COLO668 (cell line): ENCODE measurements at regions not wholly inside any gene's neighbourhood (a gene's known extent, or its start where the extent isn't known, plus 50 kb on each side); places are given as distances from the start of the nearest gene placed in this dataset.

Experiments
- DNase-seq: peaks from one replicate; lab custom pipeline; 2025; ENCODE audit not compliant: unreplicated experiment; lab: John Stamatoyannopoulos, UW

DNA sequence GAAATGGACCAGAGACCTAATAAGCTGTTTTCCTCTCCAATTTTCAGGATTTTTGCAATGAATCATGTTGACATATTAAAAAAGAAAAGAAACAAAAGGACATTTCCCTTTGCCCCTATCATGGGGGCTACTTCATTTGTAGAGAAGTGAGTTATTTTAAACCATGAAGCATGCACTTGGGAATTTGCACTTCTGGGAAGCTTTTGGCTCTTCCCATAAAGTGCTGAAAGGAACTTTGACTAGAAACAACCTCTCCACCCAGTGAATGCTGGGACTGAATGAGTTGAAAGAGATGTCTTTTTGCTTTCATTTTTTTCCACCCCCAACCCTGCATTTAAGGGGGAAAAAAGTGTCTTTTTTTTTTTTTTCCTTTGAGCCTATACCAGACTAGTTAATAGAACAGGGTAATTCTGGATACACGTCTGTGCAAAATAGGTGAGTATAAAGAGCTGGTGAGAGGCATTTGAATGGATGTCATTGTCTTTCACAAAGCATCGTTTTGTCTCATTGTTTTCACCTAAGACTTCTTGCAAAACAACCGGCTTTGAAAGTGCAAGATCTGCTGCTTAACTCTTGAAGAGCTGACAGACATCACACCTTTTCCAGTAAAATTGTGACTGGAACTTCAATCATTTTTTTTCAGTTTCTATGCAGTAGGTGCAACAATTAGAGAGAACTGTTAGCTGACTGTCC, 138.7 kb upstream of the BACH2 start:
- DNase-seq, result no peak

DNA sequence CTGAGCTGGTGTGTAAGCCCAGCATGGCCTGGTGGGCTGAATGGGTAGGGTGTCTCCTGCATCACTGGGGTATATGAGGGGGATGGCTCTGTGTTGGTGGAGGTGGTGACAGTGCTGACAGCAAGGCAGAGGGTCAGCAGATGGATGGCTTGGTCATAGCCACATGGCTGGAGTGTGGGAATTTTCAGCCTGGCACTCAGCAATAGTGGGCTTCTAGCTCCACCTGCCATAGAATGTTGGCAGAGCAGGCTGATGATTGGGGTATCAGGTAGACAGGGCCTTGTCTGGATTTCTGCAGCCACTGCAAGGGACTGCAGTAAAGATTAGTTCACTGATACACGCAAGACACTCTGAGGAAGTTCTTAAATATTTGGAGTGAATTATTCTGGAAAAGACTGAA, 137.5 kb upstream of the BACH2 start:
- no peak for DNase-seq

DNA sequence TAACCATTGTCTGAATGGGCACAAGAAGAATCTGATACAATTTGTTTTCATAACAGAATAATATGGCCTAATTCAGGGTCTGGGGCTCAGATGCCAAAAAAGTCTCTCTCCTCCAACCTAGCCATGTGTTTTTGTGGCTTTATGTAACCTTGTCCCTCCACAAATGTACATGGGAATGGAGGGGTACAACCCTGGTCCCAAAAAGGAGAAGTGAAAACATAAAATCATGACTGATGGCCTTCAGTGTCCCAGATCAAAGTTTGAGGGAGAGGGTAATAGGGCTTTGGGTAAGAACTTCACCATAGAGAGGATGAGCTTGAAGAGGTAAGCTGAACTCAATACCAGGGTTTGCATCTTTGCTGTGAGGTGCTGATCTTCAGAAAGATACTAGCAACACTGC, 136.3 kb upstream of the BACH2 start:
- no peak for DNase-seq

DNA sequence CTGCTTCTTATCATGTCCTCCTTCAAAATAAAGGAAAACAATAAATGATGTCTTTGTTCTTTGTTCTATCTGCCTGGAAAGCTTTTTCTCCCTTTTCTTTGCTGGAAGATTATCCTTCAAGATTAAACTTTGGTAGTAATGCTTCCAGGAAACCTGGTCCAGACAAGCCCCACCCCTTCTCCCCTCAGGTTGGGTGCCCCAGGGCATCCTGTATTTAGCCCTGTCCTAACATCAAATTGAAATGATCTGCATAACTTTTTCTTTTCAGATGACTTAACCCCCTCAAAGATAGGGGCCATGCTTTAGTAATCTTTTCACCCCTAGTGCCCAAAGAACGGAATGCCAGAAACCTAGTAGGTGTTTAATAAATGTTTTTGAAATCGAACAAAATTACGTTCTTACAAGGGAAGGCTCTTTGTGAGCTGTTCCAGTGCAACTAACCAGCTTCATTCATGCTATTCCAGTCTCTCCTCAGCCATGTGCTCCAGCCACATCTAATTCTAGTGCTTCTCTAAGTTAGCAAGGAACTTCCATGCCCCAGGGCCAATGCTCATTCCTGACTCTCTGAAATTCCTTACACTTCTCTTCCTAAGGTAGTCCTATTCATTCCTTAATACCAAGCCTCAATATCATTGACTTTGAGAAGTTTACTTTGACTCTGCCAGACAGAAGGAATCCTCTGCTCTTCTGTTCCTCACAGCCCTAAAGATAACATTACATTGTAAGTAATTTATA, 135.6 kb upstream of the BACH2 start:
- no peak for DNase-seq

DNA sequence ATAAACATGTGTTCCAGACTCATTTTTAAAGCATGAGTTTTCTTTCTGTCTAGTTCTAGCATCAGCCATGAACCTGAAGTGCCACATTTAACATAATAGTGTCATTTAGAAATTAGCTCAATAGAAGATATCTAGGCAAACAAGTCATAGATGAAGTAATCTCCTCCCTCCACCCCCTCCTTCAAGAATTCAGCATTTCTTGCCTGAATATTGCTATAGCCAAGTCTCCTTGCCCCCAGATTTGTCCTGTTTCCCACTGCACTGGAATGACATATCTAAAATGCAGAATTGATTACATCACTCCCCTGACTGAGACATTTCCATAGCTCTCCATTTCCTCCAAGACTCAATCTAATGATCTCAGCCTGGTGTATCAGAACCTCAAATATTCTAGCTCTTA, 134.9 kb upstream of the BACH2 start:
- DNase-seq, result no peak

DNA sequence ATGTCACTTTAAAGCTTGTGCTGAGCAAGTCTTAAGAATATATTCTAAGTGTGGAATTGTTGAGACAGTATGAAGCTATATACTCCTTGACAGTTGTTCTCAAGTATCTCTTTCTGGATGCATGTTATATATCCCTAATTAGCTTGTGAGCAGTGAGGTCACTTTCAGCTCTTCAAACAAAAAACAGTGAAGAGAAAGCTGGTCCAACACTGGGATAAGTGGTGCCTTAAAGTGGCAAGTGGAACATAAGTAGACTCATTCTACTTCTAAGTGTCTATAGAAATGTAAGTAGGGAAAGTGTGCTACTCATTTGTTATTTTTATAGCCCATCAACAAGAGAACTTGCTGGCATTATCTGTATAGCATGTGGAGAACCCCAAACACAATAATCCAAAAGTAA, 133.1 kb upstream of the BACH2 start:
- no peak for DNase-seq

DNA sequence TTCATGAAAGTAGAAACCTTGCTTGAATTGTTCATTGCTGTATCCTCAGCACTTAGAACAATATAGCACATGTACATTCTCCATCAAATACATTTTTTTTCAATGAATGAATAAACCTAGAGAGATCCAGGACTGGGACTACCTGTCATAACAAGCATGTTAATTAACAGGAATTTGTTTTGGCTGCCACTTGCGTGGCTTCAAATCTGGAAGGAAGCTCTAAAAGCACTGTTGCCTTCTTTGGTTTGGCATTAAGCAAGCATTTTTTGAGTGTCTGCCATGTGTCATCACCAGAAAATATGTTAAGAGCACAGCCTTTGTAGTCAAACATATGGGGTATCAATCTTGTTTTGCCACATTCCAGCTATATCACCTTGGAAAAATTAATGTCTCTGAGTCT, 131.9 kb upstream of the BACH2 start:
- no peak for DNase-seq

DNA sequence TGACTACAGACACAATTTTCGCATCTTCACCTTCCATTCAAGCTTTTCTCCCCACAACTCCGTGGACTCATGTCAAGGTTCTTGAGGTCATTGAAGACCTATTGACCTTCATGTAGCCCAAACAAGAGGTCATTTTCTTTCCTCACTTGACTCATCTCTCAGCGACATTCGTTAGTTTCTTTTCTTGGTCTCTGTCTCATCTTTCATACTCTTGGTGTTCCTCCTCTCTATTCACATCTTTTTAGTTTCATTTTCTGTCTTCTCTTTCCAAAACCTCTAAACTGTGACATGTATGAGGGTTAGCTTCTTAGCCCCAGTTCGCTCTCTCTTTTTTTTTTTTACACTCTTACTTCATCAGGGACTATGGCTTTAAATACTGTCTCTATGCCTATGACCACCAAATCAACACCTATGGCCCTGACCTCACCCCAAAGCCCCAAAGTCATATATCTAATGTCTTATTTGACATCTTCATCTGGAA, 128.6 kb upstream of the BACH2 start:
- no peak for DNase-seq

DNA sequence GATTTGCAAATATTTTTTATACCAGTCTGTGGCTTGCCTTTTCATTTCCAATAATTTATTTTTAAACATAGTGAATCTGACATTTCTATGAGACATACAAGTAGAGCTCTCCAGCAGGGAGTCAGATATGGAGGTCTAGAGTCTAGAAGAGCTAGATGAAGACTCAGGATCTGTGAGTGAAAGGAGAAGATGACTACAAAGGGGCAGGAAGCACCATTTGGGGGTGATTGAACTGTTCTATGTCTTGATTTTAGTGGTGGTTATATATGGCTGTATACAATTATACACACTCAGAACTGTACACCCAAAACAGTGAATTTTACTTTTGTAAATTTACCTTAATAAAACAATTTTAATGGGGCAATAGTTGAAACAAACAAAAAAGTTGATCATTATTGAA, 127.9 kb upstream of the BACH2 start:
- DNase-seq, result no peak

DNA sequence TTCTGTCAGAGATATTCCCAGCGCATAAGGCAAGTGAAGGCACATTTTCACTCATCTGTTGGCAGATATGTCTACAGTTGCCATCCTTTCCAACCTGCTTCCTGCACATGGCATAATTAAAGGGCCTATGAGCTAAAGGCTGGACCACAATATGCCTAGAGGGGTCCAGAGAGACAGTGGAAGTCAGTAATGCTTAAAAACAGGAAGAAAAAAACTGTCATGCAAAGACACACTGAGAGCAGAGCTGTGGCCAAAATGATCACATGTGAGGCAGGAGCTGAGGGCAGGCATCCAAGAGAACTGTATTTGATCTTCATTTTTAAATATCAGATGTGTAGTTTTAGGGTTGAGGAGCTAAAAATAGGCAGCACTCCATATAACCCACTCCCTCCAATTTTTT, 125.0 kb upstream of the BACH2 start:
- no peak for DNase-seq

DNA sequence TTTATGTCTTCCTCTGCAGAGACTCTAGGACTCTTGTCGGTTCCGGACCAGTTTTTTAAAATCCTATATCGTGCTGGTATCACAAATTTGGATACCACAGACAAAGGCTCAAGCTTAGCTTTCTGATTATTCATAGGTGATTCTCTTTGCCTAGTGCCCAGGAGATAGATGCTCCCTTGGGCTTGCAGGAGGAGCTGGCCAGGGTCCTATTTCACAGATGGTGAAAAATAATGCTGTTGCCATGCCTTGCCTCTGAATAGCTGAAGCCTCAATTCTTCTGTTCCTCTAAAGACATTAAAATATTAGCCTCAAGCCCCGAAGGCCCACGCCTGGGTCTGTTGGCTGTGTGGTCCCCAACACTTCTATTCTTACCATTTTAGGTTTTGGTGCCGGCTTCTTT, 123.9 kb upstream of the BACH2 start:
- DNase-seq, result no peak

DNA sequence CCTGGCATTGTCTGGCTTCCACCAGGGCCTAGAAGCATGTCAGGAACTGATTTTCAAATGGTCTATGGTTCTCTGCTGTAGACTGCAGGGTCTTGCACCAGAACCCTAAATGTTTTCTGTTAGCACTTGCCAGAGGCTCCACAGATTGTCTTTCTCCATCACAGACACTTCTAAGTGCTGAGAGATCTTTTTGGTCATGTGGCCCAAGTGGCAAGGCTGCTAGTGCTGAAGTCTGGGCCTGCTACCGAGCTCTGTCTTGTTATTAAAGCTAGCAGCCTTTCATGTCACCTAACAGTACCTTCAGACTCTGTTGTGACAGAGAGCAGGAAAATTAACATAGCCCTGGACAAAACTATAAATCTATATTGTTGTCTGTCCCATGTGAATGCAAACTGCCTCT, 120.7 kb upstream of the BACH2 start:
- no peak for DNase-seq

DNA sequence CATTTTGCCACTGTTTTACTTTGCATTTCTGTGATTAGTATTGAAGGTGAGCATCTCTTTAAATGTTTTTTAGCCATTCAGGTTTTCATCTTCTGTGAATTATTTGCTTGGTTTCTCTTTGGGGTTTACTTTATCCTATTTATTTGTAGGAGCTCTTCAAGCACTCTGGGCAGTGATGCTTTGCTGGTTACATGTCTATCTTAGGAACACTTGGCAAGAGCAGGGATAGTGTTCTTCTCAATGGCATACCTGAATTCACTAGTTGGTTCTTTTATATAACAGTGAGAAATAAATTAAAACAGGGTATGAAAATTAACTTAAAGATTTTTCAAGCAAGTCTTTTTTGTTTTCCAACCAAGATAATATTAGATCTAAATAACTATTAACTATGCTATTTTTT, 119.7 kb upstream of the BACH2 start:
- DNase-seq, result no peak

DNA sequence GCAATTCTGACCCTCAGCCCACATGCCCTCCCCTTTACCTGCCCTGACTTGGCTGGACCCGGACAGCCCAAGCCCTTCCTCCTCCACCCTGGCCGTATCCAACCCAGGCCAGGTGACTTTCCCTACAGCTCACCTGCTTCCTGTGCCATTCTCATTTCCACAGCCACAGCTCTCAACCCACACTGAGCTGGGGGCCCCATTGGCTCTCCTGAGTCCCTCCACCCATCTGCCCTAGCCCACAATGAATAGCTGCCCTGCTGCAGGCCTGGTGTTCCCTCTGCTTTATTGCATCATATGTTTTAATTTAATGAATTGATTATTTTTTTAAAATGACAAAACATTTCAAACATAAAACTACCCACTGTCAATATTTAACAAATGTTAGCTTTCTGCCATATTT, 118.5 kb upstream of the BACH2 start:
- no peak for DNase-seq

DNA sequence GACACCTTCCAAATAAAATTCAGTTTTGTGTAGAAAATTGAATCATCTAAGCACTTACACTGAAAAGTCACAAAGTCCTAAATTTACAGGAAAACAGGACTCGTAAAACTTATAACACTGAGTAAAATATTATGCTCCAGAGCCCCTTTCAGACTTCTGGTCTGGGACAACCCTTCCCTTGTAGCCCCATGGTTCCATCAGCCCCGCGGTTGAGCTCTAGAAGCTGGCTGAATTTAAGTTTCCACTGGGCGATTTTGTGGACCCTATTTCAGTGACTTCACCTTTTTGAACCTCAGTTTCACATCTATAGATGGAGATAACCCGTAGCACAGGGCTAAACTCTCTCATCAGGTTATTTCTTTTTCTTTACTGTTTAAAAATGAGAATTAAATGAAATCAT, 117.7 kb upstream of the BACH2 start:
- no peak for DNase-seq

DNA sequence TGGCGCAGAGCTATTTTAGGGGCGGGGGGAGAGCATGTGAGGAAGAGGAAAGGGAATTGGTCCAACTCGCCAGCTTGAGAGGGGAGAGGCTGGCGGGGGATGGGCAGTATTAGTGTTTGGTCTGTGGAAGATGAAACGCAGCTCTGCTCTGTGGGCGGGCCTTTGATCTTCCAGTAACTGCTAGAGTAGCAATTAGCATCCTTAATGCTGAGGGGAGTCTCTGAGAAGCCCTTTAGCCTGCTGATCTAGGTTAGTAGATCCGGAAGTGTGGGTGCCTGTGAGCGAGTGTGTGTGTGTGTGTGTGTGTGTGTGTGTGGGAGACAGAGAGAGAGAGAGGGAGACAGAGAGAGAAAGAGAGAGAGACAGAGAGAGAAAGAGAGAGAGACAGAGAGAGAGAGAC, 117.2 kb upstream of the BACH2 start:
- DNase-seq, result no peak

DNA sequence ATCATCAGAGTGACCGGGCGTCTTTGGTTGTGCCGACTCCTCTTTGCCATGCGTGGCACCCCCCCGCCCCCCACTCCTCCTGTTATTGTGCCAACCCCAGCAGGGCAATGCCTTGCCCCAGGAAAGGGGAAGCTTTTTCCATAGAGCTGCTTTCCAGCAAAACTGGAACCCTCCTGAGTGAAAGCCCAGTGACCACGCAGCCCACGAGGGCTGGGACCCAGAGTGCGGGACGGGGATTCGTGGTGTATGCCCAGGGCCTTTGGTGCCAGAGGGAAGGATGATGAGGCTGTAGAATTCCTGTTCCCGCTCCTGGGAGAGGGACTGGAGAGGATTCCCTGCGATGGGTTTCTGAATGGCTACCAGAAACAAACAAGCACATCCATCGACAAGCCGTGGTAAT, 116.8 kb upstream of the BACH2 start:
- no peak for DNase-seq

DNA sequence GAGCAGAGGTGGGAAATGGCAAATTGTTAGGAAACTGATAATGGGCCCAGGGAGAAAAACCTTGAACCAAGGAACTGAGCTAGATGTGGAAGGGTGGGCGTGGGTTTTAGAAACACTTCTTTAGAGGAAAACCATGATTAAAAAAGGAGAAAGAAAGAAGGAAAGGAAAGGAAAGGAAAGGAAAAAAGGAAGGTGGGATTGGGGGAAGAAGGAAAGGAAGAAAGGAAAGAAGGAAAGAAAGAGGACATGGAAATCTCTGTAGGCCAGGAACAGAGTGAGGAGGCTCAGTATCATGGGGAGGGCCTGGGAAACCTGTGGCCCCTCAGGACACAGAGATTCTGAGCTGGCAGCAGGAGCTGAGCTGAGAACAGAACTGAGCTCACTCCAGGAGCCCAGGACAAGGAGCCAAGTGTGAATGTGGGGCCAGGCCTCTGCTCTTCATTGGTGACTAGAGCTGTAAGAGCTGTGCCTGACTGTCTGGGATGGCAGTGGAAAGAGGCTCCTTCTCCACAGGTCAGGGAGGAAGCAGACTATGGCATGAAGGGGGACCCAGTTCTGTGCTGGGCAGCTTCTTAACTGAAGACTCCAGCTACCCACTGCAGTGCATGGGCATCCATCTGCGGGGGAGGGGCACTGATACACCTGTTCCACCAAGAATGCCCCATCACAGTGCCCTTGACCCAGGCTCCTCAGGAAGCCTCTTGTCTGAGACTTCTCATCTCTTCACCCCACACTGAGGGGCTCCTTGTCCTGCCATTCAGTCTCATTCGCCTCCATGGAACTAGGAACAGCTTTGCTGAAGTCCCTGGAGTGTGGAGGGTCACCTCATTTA, 116.1 kb upstream of the BACH2 start:
- DNase-seq, result no peak

DNA sequence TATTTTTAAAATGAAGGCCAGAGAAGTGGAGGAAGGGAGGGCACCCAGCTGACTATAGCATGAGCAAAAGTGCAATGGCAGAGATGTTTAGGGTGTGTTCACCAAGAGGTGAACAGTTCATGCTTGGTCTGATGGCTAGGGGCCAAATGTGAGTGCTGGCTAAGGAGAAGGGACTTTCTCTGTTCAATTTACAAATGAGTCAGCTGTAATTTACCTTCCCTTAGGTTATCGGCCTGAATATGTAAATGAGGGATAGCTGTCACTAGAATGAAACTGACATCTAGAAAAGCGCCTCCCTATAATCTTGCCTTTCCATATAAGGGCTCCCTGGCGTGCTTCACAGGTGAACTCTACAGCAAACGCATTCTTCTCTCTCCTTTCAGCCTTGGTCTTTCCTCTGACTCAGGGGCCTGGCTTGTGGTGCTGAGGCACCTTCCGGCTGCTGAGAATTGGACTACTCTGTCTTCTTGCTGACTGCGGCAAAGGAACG, 114.7 kb upstream of the BACH2 start:
- no peak for DNase-seq

DNA sequence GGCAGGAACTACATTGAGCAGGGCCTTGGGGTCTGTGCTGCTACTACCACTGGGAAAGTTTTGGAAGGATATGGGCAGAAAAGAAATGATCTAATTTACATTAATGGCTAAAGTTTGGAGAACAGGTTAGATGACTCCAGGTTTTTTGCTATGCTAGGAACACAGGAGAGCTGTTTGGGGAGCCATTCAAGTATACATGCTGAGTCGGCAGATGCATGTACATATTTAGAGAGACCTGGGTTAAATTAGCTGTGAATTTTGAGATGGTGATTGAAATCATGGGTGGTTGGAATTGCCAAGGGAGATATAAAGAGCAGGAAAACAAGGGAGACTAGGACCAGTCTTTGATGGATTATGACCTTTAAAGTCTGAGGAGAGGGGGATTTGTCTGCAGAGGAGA, 113.1 kb upstream of the BACH2 start:
- no peak for DNase-seq

DNA sequence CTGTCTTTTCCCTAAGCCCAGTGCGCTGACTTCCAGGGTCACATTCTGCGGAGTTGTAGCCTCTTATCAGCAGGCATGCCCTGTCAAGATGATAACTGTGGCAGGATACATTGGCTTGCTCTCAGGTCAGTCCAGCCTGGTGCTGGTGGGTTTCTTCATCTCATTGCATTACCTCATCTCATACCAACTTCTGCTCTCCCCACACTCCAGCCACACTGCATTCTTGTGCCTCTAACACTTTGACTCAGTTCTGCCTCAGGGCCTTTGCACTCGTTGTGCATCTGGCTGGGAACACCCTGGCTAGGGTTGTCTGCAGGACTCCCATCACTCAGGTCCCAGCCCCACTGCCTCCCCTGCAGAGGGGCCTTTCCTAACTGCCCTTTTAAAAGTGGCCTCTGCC, 110.3 kb upstream of the BACH2 start:
- no peak for DNase-seq
